HEK293T (cell line): ENCODE measurements at regions not wholly inside any gene's neighbourhood (a gene's known extent, or its start where the extent isn't known, plus 50 kb on each side); places are given as distances from the start of the nearest gene placed in this dataset.

Experiments used
- SUZ12 ChIP-seq: fragments of 450-650 bp; IDR thresholded peaks from 2 replicates; pipeline ENCODE4 v1.6.1; 2016; ENCODE audit warnings: mild to moderate bottlenecking
- TARDBP ChIP-seq: fragments of 450-650 bp; IDR thresholded peaks from 2 replicates; pipeline ENCODE4 v1.6.1; 2016

GRCh38 chr6:137680705-137681346 is 186.2 kb upstream of the TNFAIP3 start:
- TF ChIP-seq TARDBP (no peak), SUZ12 (no peak)
